GF-D8 (cell line): ENCODE measurements at regions not wholly inside any gene's neighbourhood (a gene's known extent, or its start where the extent isn't known, plus 50 kb on each side); places are given as distances from the start of the nearest gene placed in this dataset.
"Not testable (repeated sequence)": the region's sequence is repeated elsewhere in the genome, so short reads cannot be mapped to it uniquely, and the experiment has no call there.

Source experiments
- DNase-seq: peaks from one replicate; lab custom pipeline; 2025; lab: John Stamatoyannopoulos, UW

- DNase-seq = no peak
These were observed 155.9 kb upstream of the KLF12 start for GRCh38 chr13:74289861-74290773.

- DNase-seq = no peak
These were observed 154.9 kb upstream of the KLF12 start for GRCh38 chr13:74289107-74289506.

- no peak for DNase-seq
These were observed 154.2 kb upstream of the KLF12 start for GRCh38 chr13:74288361-74288911.

GRCh38 chr13:74287724-74288169, 153.5 kb upstream of the KLF12 start:
- no peak for DNase-seq

- no peak for DNase-seq
These were observed 146.7 kb upstream of the KLF12 start for GRCh38 chr13:74280795-74281490.

- no peak for DNase-seq
These were observed 146.0 kb upstream of the KLF12 start for GRCh38 chr13:74280093-74280794.

GRCh38 chr13:74278901-74279300, 144.7 kb upstream of the KLF12 start:
- DNase-seq = no peak

GRCh38 chr13:74274916-74275315, 140.7 kb upstream of the KLF12 start:
- DNase-seq = no peak

GRCh38 chr13:74273581-74273980, 139.4 kb upstream of the KLF12 start:
- DNase-seq = no peak

GRCh38 chr13:74272826-74273225, 138.6 kb upstream of the KLF12 start:
- no peak for DNase-seq

GRCh38 chr13:74270018-74270417, 135.8 kb upstream of the KLF12 start:
- no peak for DNase-seq

- no peak for DNase-seq
These were observed 132.7 kb upstream of the KLF12 start for GRCh38 chr13:74266861-74267260.

- no peak for DNase-seq
These were observed 132.1 kb upstream of the KLF12 start for GRCh38 chr13:74266309-74266708.

- DNase-seq = no peak
These were observed 130.1 kb upstream of the KLF12 start for GRCh38 chr13:74264333-74264732.

- not testable (repeated sequence) for DNase-seq
These were observed 126.2 kb upstream of the KLF12 start for GRCh38 chr13:74260420-74260819.

GRCh38 chr13:74259641-74260040, 125.4 kb upstream of the KLF12 start:
- no peak for DNase-seq

- no peak for DNase-seq
These were observed 124.8 kb upstream of the KLF12 start for GRCh38 chr13:74258961-74259360.

- DNase-seq = no peak
These were observed 122.8 kb upstream of the KLF12 start for GRCh38 chr13:74256969-74257368.

- DNase-seq = no peak
These were observed 119.0 kb upstream of the KLF12 start for GRCh38 chr13:74253161-74253560.

GRCh38 chr13:74251778-74252519, 117.7 kb upstream of the KLF12 start:
- no peak for DNase-seq

GRCh38 chr13:74250738-74251190, 116.6 kb upstream of the KLF12 start:
- DNase-seq = no peak
